Urinary bladder (tissue), 3 donors: ENCODE measurements at regions not wholly inside any gene's neighbourhood (a gene's known extent, or its start where the extent isn't known, plus 50 kb on each side); places are given as distances from the start of the nearest gene placed in this dataset.

Experiments used
- DNase-seq: peaks from one replicate; pipeline ENCODE4 v3.0.0-alpha.2; 2015; ENCODE audit errors: extremely low spot score
- H3K27ac ChIP-seq: one replicate; pipeline ENCODE4 v1.5.1; 2013; ENCODE audit warnings: low read depth, mild to moderate bottlenecking, moderate library complexity
- H3K36me3 ChIP-seq: one replicate; pipeline ENCODE4 v1.6.1; 2013; ENCODE audit warnings: mild to moderate bottlenecking, moderate library complexity; ENCODE audit not compliant: insufficient read depth
- H3K4me1 ChIP-seq: one replicate; pipeline ENCODE4 v1.6.1; 2013; ENCODE audit warnings: mild to moderate bottlenecking, moderate library complexity; ENCODE audit not compliant: insufficient read depth
- H3K4me3 ChIP-seq: one replicate; pipeline ENCODE4 v1.5.1; 2013; ENCODE audit warnings: low read depth, low read length
- WGBS: extraction: QIAGEN DNeasy Blood & Tissue Kit; methylation state at CpG from one replicate; pipeline ENCODE4 v1.1.7; 2013; 5-methylcytosine and 5-hydroxymethylcytosine counted together
- donor health status: healthy with polysubstance abuse.
- donor health status: healthy.

- WGBS, result 95% methylated on average over 7 of the region's 7 CpGs
- Histone ChIP-seq H3K4me3 (no peak overlapping the region), H3K4me1 (no peaks in the 10 kb centered on the region), H3K36me3 (no peaks in the 10 kb centered on the region), H3K27ac (no peak overlapping the region)
- DNase-seq, result no peak
Observed at GRCh38 chr9:121563881-121564460, 64.3 kb upstream of the GGTA1 start.

DNA sequence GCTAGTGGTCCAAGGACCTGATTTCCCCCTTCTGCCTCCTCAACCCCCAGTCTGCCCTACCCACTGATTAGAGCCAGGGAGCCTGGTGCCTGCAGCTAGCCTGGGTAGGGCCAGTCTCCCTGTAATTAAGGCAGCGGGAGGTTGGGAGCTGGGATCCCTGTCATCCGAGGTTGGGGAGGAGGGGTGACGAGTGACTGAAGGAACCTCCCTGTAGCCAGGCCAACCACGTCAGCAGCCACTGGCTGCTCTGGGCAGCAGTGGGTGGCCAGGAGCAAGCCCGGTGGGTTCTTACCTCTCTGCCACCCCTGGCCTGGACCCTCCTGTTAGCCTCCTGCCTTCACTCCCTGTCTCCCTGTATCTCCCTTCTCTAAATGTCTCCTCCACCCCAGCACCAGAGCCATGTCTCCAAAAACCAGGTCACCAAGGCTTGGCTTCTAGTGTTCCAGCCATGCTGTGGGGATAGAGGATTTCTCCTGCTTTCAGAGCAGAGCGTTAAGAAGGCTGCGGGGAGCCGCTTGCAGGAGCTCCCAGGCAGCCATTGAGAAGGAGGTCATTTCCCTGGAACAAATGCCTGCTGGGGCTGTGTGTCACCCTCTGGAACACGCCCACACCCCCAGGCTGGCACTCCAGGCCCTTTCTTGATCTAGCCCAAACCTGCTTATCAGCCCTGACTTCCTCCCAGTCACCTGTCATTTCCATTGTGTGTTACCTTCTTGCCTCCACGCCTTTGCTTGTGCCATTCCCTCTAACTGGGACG, 65.0 kb upstream of the GGTA1 start:
- no peaks in the 10 kb centered on the region for H3K36me3 ChIP-seq
- no peak overlapping the region for H3K4me3 ChIP-seq
- DNase-seq, result no peak
- H3K27ac ChIP-seq, result no peak overlapping the region
- H3K4me1 ChIP-seq, result no peaks in the 10 kb centered on the region
- WGBS, result 94% methylated on average over 11 of the region's 11 CpGs

- Histone ChIP-seq H3K36me3 (no peaks in the 10 kb centered on the region), H3K4me3 (no peak overlapping the region), H3K27ac (no peak overlapping the region), H3K4me1 (no peaks in the 10 kb centered on the region)
- peak; percentile 59 for DNase-seq
- WGBS, result 25% methylated on average over 27 of the region's 27 CpGs
Observed at GRCh38 chr9:121566481-121567465, 67.1 kb upstream of the GGTA1 start.

GRCh38 chr9:121567500-121568342, 68.1 kb upstream of the GGTA1 start:
- Histone ChIP-seq H3K4me1 (no peaks in the 10 kb centered on the region), H3K4me3 (no peak overlapping the region), H3K27ac (no peak overlapping the region), H3K36me3 (no peaks in the 10 kb centered on the region)
- DNase-seq, result no peak
- 17% methylated on average over 19 of the region's 19 CpGs for WGBS

DNA sequence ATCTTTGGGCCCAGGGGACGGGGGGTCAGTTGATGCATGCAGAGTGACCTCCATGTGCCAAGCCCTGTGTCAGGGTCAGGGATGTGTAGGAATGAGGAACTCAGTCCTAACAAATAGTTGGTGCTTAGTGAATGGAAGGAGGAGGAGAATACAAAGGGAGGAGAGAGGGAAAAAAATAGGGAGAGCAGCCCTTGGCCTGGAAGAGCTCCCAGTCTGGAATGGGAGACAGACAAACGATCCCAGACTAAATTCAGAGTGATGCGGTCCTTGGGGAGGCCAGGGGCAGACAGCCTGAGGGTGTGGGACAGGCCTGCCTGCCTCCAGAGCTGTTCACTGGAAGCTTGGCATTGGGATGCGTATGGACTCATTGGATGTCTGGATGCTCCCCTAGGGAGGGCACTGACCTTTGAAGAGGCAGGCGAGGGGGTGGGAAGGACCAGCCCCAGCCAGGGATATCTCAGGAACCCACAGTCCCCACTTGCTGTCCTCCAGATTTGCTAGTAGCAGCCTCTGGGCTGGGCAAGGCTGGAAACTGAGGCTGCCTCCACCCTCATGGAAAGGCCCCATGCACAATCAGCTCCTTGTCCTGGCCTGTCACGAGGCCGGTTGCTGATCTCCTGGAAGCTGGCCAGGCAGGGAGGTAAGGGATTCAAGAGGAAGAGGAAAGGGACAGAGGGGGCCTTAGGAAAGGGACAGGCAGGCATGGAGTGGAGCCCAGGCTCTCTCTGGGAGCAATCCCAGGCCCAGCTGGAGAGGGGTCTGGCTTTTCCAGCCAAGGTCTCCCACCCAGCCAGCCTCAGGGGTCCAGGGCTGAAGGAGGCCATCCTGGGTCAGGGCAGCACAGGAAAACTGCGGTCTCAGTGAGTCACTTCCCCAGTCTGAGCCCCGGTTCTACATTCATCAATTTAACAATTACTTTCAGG, 69.0 kb upstream of the GGTA1 start:
- WGBS, result 24% methylated on average over 9 of the region's 9 CpGs
- no peaks in the 10 kb centered on the region for H3K36me3 ChIP-seq
- no peak overlapping the region for H3K27ac ChIP-seq
- H3K4me3 ChIP-seq, result no peak overlapping the region
- H3K4me1 ChIP-seq, result no peaks in the 10 kb centered on the region
- no peak for DNase-seq

- 67% methylated on average over 3 of the region's 3 CpGs for WGBS
- H3K36me3 ChIP-seq, result no peaks in the 10 kb centered on the region
- H3K4me1 ChIP-seq, result no peaks in the 10 kb centered on the region
- no peak for DNase-seq
- no peak overlapping the region for H3K27ac ChIP-seq
- H3K4me3 ChIP-seq, result no peak overlapping the region
Observed at GRCh38 chr9:121569266-121569648, 69.6 kb upstream of the GGTA1 start.

DNA sequence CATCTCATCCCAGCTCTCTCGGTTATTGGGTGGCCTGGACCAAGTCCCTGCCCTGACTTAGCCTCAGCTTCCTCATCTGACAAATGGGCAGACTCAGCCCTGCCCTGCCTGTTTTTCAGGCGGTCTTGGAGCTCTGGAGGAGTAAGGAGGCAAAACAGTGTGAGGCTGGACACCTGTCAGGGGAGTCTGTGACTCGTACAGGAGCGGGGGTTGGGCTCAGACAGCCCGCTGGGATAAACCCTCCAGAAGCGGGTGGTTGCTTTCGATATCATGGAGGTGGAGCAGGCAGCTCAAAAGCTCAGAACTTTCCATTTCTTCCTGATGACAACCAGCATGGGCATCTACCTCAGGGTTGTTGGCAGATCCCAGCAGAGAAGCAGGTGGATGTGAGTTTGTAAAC, 72.9 kb upstream of the GGTA1 start:
- H3K27ac ChIP-seq, result no peak overlapping the region
- H3K4me1 ChIP-seq, result no peaks in the 10 kb centered on the region
- H3K36me3 ChIP-seq, result no peaks in the 10 kb centered on the region
- no peak for DNase-seq
- WGBS, result 78% methylated on average over 7 of the region's 7 CpGs
- no peak overlapping the region for H3K4me3 ChIP-seq

- Histone ChIP-seq H3K4me3 (no peak overlapping the region), H3K36me3 (no peaks in the 10 kb centered on the region), H3K4me1 (no peaks in the 10 kb centered on the region), H3K27ac (no peak overlapping the region)
- WGBS, result 86% methylated on average over 10 of the region's 10 CpGs
- DNase-seq, result no peak
Observed at GRCh38 chr9:121573717-121574485, 74.3 kb upstream of the GGTA1 start.

DNA sequence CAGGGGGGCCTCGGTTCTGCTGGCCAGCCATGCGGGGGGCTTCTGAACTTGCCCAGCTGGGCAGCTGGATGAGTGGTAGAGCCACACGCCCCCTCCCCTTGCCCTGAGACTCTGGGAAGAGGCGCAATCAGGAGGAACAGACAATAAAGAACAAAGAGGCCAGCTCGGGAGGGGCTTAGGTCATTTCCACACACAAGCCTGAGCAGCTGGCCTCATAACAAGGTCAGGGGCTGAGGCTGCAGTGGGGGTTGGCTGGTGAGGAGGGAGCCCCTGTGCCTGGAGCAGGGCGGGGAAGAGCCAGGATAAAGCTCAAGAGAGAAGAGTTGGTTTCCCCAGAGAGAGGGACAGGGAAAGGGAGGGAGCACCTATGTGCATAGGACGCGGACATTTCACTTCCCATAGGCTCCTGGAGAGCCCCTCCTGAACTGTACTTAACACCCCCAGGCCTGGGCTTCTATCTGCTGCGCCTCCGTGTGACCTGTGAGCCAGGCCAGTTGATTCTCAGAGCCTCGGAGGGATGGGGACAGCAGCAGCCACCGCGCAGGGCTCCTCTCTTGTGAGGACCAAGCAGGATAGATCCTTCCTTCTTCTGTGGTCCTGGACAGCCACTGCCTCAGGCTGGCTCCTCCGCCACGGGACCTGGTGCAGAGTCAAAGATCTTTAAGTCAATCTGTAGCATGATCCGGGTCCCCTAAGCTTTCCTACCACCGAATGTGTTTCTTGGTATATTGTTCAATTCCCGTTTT, 75.3 kb upstream of the GGTA1 start:
- no peak for DNase-seq
- H3K4me1 ChIP-seq, result no peaks in the 10 kb centered on the region
- WGBS, result 85% methylated on average over 18 of the region's 18 CpGs
- no peak overlapping the region for H3K27ac ChIP-seq
- no peaks in the 10 kb centered on the region for H3K36me3 ChIP-seq
- H3K4me3 ChIP-seq, result no peak overlapping the region

- Histone ChIP-seq H3K36me3 (no peaks in the 10 kb centered on the region), H3K27ac (no peak overlapping the region), H3K4me3 (no peak overlapping the region), H3K4me1 (no peaks in the 10 kb centered on the region)
- no peak for DNase-seq
- WGBS, result 82% methylated on average over 7 of the region's 7 CpGs
Observed at GRCh38 chr9:121576281-121577075, 75.0 kb upstream of the DAB2IP start.

DNA sequence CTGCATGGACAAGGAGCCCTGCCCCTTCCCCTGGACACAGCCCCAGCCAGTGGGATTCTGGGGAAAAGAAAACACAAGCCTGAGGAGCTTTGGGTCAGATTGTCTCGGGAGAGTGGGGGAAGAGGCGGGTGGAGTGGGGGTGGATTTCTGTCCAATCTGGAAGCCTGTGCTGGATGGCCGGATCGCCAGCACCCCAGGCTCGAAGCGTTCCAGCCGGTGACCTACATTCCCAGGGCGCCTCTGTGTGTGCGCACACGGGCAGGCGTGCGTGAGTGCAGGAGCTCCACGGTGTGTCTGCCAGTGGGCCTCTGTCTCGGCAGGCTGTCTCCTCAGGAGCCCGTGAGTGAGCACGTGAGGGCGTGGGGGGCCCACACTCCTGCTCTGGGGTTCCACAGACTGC, 74.3 kb upstream of the DAB2IP start:
- Histone ChIP-seq H3K27ac (no peak overlapping the region), H3K4me3 (no peak overlapping the region), H3K4me1 (no peaks in the 10 kb centered on the region), H3K36me3 (no peaks in the 10 kb centered on the region)
- 48% methylated on average over 17 of the region's 17 CpGs for WGBS
- DNase-seq, result no peak
